ENCODE measurements at regions not wholly inside any gene's neighbourhood (a gene's known extent, or its start where the extent isn't known, plus 50 kb on each side); places are given as distances from the start of the nearest gene placed in this dataset.

DNA sequence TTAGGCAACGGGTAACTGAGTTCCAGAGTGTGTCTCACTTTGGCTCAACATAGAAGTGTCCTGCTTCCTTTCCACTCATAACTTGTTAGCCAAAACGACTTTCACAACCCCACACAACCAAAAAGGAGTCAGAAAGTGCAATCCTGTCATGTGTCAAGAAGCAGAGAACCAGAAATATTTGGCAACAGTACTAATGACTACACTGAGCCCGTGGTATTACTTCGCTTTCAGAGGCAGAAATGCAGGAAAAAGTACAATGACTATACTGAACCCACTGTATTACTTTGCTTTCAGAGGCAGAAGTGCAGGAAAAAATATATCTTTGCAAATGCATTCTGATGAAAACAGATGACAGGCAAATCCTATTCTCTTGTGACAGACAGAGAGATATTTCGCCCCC, 484.6 kb downstream of the KIF2B start:
- Histone ChIP-seq H3K9me3 (ENCODE audit: low read length) (no peaks in the 10 kb centered on the region), H3K27ac (ENCODE audit: low read length) (no peak overlapping the region), H3K36me3 (ENCODE audit: insufficient read depth, low read length) (no peaks in the 10 kb centered on the region), H3K79me2 (replicated peaks; ENCODE audit: insufficient read depth, low read length) (no peaks in the 10 kb centered on the region), H3K27me3 (ENCODE audit: insufficient read depth, low read depth, low read length) (no peaks in the 10 kb centered on the region), H3K4me2 (ENCODE audit: low read length) (no peak overlapping the region), H3K9me2 (ENCODE audit: insufficient read depth, low read length) (no peaks in the 10 kb centered on the region), H2AFZ (ENCODE audit: low read depth, low read length) (no peak overlapping the region), H3F3A (ENCODE audit: insufficient read depth, low read length, poor library complexity, severe bottlenecking) (no peaks in the 10 kb centered on the region), H4K20me1 (ENCODE audit: insufficient read depth) (no peaks in the 10 kb centered on the region), H3K4me3 (ENCODE audit: low read length) (no peak overlapping the region), H3K9ac (ENCODE audit: low read length) (no peak overlapping the region)
- TF ChIP-seq, protein P1, sequence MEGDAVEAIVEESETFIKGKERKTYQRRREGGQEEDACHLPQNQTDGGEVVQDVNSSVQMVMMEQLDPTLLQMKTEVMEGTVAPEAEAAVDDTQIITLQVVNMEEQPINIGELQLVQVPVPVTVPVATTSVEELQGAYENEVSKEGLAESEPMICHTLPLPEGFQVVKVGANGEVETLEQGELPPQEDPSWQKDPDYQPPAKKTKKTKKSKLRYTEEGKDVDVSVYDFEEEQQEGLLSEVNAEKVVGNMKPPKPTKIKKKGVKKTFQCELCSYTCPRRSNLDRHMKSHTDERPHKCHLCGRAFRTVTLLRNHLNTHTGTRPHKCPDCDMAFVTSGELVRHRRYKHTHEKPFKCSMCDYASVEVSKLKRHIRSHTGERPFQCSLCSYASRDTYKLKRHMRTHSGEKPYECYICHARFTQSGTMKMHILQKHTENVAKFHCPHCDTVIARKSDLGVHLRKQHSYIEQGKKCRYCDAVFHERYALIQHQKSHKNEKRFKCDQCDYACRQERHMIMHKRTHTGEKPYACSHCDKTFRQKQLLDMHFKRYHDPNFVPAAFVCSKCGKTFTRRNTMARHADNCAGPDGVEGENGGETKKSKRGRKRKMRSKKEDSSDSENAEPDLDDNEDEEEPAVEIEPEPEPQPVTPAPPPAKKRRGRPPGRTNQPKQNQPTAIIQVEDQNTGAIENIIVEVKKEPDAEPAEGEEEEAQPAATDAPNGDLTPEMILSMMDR (IDR thresholded peaks at IDR 0.05; ENCODE audit: poor library complexity, severe bottlenecking), result no peak
- TF ChIP-seq, protein P2, sequence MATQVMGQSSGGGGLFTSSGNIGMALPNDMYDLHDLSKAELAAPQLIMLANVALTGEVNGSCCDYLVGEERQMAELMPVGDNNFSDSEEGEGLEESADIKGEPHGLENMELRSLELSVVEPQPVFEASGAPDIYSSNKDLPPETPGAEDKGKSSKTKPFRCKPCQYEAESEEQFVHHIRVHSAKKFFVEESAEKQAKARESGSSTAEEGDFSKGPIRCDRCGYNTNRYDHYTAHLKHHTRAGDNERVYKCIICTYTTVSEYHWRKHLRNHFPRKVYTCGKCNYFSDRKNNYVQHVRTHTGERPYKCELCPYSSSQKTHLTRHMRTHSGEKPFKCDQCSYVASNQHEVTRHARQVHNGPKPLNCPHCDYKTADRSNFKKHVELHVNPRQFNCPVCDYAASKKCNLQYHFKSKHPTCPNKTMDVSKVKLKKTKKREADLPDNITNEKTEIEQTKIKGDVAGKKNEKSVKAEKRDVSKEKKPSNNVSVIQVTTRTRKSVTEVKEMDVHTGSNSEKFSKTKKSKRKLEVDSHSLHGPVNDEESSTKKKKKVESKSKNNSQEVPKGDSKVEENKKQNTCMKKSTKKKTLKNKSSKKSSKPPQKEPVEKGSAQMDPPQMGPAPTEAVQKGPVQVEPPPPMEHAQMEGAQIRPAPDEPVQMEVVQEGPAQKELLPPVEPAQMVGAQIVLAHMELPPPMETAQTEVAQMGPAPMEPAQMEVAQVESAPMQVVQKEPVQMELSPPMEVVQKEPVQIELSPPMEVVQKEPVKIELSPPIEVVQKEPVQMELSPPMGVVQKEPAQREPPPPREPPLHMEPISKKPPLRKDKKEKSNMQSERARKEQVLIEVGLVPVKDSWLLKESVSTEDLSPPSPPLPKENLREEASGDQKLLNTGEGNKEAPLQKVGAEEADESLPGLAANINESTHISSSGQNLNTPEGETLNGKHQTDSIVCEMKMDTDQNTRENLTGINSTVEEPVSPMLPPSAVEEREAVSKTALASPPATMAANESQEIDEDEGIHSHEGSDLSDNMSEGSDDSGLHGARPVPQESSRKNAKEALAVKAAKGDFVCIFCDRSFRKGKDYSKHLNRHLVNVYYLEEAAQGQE (IDR thresholded peaks at IDR 0.05; ENCODE audit: borderline replicate concordance), result no peak
- TF ChIP-seq EP300 (conservative IDR thresholded peaks at IDR 0.05; ENCODE audit: poor library complexity, severe bottlenecking), result no peak
- no peak for TF ChIP-seq SMC3 (conservative IDR thresholded peaks at IDR 0.05; ENCODE audit: poor library complexity)

DNA sequence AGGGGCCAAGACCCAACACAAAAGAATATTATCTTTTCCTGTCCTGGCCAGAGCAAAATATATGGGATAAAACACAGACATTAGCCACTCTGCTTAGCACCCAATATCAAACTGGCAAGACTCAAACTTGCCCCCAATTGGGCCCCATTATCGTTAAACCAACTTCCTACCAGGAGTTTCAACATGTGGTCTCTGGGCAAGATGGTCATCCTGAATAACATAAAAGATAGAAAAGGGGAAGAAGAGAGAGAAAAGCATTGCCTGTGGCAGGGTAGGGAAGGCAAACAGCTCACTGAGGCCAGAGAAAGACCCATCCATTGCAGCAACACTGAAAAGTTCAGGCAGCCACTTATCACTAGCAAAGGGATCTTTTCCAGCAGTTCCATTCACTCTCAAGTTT, 502.1 kb downstream of the KIF2B start:
- Histone ChIP-seq H3K27ac (ENCODE audit: low read length) (no peak overlapping the region), H3K9ac (ENCODE audit: low read length) (no peak overlapping the region), H3K4me3 (ENCODE audit: low read length) (no peak overlapping the region), H3K79me2 (replicated peaks; ENCODE audit: insufficient read depth, low read length) (no peaks in the 10 kb centered on the region), H3K9me3 (ENCODE audit: low read length) (peaks cover 4% of the 10 kb centered on the region), H3K27me3 (ENCODE audit: insufficient read depth, low read depth, low read length) (no peaks in the 10 kb centered on the region), H3K4me2 (ENCODE audit: low read length) (no peak overlapping the region), H3K9me2 (ENCODE audit: insufficient read depth, low read length) (no peaks in the 10 kb centered on the region), H3K36me3 (ENCODE audit: insufficient read depth, low read length) (no peaks in the 10 kb centered on the region), H2AFZ (ENCODE audit: low read depth, low read length) (no peak overlapping the region), H4K20me1 (ENCODE audit: insufficient read depth) (no peaks in the 10 kb centered on the region), H3F3A (ENCODE audit: insufficient read depth, low read length, poor library complexity, severe bottlenecking) (no peaks in the 10 kb centered on the region)
- TF ChIP-seq TAF1 (IDR thresholded peaks at IDR 0.05; ENCODE audit: low read depth) (no peak), EZH2 (IDR thresholded peaks at IDR 0.05; ENCODE audit: borderline replicate concordance, insufficient read depth, low read length, poor library complexity, severe bottlenecking) (no peak), SMC3 (conservative IDR thresholded peaks at IDR 0.05; ENCODE audit: poor library complexity) (no peak)
- TF ChIP-seq, protein P2 (IDR thresholded peaks at IDR 0.05; ENCODE audit: borderline replicate concordance), result no peak
- TF ChIP-seq, protein P1 (IDR thresholded peaks at IDR 0.05; ENCODE audit: poor library complexity, severe bottlenecking), result no peak
